Trophoblast cell (in vitro differentiated cells and primary cell): ENCODE measurements at regions not wholly inside any gene's neighbourhood (a gene's known extent, or its start where the extent isn't known, plus 50 kb on each side); places are given as distances from the start of the nearest gene placed in this dataset.

ENCODE experiments used
- DNase-seq, 2 donors: peaks; one replicate each; pipeline ENCODE4 v3.0.0-alpha.2; 2016
- H2AFZ ChIP-seq: 2 replicates; pipeline ENCODE4 v1.6.1; 2013; ENCODE audit warnings: low read length, moderate library complexity, mild to moderate bottlenecking; ENCODE audit not compliant: insufficient read depth, poor library complexity
- H2AK5ac ChIP-seq: 2 replicates; pipeline ENCODE4 v1.6.1; 2013; ENCODE audit warnings: mild to moderate bottlenecking, low read length
- H2BK120ac ChIP-seq: 2 replicates; pipeline ENCODE4 v1.6.1; 2013; ENCODE audit warnings: low read length, mild to moderate bottlenecking, moderate library complexity; ENCODE audit not compliant: insufficient read depth, poor library complexity
- H2BK12ac ChIP-seq: 2 replicates; pipeline ENCODE4 v1.6.1; 2013; ENCODE audit warnings: mild to moderate bottlenecking, low read length, moderate library complexity
- H2BK5ac ChIP-seq: 2 replicates; pipeline ENCODE4 v1.6.1; 2013; ENCODE audit warnings: low read length, low read depth, moderate library complexity, mild to moderate bottlenecking; ENCODE audit not compliant: poor library complexity
- H3K14ac ChIP-seq: 2 replicates; pipeline ENCODE4 v1.6.1; 2013; ENCODE audit warnings: mild to moderate bottlenecking, low read length
- H3K18ac ChIP-seq: 2 replicates; pipeline ENCODE4 v1.6.1; 2013; ENCODE audit warnings: mild to moderate bottlenecking, low read length
- H3K23ac ChIP-seq: 2 replicates; pipeline ENCODE4 v1.6.1; 2013; ENCODE audit warnings: low read length
- H3K27ac ChIP-seq: 2 replicates; pipeline ENCODE4 v1.5.1; 2013; ENCODE audit warnings: low read depth, mild to moderate bottlenecking, inconsistent platforms, low read length, moderate library complexity
- H3K27me3 ChIP-seq: 2 replicates; pipeline ENCODE4 v1.6.1; 2013; ENCODE audit warnings: inconsistent platforms, mild to moderate bottlenecking, low read length, moderate library complexity; ENCODE audit not compliant: insufficient read depth
- H3K36me3 ChIP-seq, 2 experiments: 1 replicate in 1 of 2; 2 replicates in 1 of 2; pipeline ENCODE4 v1.6.1; 2013; ENCODE audit warnings: low read length in 2 of 2, mild to moderate bottlenecking in 2 of 2, moderate library complexity in 1 of 2; ENCODE audit not compliant: insufficient read depth in 2 of 2, control insufficient read depth in 1 of 2
- H3K4ac ChIP-seq: 2 replicates; pipeline ENCODE4 v1.6.1; 2013; ENCODE audit warnings: low read depth, mild to moderate bottlenecking, low read length, moderate library complexity
- H3K4me1 ChIP-seq, 2 experiments: 1 replicate in 1 of 2; 2 replicates in 1 of 2; pipeline ENCODE4 v1.6.1; 2013; ENCODE audit warnings: low read length in 2 of 2, mild to moderate bottlenecking in 2 of 2, moderate library complexity in 1 of 2; ENCODE audit not compliant: insufficient read depth in 2 of 2, control insufficient read depth in 1 of 2
- H3K4me2 ChIP-seq: 2 replicates; pipeline ENCODE4 v1.6.1; 2013; ENCODE audit warnings: inconsistent platforms, mild to moderate bottlenecking, low read length, moderate library complexity
- H3K4me3 ChIP-seq: 2 replicates; pipeline ENCODE4 v1.5.1; 2013; ENCODE audit warnings: mild to moderate bottlenecking, low read depth, low read length, inconsistent platforms
- H3K79me1 ChIP-seq: one replicate; pipeline ENCODE4 v1.6.1; 2013; ENCODE audit warnings: low read length
- H3K79me2 ChIP-seq: 2 replicates; pipeline ENCODE4 v1.6.1; 2013; ENCODE audit warnings: low read length, mild to moderate bottlenecking; ENCODE audit not compliant: control insufficient read depth, insufficient read depth, poor library complexity
- H3K9ac ChIP-seq: 2 replicates; pipeline ENCODE4 v1.6.1; 2013; ENCODE audit warnings: mild to moderate bottlenecking, low read length
- H3K9me3 ChIP-seq: 2 replicates; pipeline ENCODE4 v1.6.1; 2013; ENCODE audit warnings: low read depth, mild to moderate bottlenecking, control low read depth, inconsistent platforms, low read length; ENCODE audit not compliant: insufficient read depth
- H4K12ac ChIP-seq: 2 replicates; pipeline ENCODE4 v1.6.1; 2013; ENCODE audit warnings: low read depth, mild to moderate bottlenecking, low read length, moderate library complexity
- H4K8ac ChIP-seq: 2 replicates; pipeline ENCODE4 v1.6.1; 2013; ENCODE audit warnings: low read depth, mild to moderate bottlenecking, low read length, moderate library complexity
- H4K91ac ChIP-seq: one replicate; pipeline ENCODE4 v1.6.1; 2013; ENCODE audit warnings: low read depth, mild to moderate bottlenecking, low read length, moderate library complexity
- WGBS: extraction: QIAGEN DNeasy Blood & Tissue Kit; methylation state at CpG from one replicate; pipeline ENCODE4 v1.1.7; 2013; ENCODE audit warnings: missing lambda C conversion rate; ENCODE audit not compliant: insufficient read length, insufficient coverage; ENCODE audit errors: extremely low coverage; 5-methylcytosine and 5-hydroxymethylcytosine counted together

DNA sequence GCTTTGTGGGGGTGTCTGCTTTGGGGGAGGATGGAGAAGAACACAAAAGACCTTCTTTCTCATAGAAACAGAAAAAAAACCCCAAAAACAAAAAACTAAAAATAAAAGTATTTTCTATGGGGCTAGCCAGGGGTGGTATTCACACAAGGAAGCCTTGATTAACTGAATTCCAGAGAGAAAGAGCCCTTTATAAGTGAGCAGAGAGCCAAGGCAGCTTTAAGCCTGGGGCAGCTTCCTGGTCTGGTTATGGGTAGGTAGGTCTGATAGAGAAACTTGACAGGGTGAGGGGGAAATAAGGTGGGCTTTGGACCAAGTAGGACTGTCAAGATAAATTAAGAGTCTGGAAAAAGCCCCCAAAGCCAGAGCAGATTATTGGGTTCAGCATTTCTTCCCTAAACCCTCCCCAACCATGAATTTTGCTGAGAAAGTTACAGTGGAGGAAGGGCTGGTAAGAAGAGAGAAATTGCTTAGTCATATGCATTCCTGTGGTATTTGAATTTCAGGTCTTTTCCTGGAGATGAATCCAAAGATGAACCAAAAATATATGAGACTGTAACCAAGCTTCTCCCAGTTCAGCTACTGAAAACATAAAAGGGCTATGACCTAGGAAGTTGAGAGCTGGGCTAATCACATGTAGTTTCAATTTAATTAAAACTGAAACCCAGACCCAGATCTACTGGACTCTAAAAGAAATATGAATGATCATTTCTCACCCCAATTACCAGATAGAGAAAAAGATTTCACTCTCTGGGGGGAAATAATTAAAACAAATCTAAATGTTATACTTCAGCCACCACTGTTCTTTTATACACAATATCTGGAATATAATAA lies 144.8 kb downstream of the TBC1D30 start:
- Histone ChIP-seq H4K91ac (no peak overlapping the region), H3K4me3 (no peak overlapping the region), H3K23ac (no peak overlapping the region), H2BK120ac (no peak overlapping the region), H3K4ac (no peak overlapping the region), H3K36me3 (no peaks in the 10 kb centered on the region), H4K8ac (no peak overlapping the region), H3K27me3 (no peaks in the 10 kb centered on the region), H2BK5ac (no peak overlapping the region), H3K14ac (no peak overlapping the region), H4K12ac (no peak overlapping the region), H3K9me3 (no peaks in the 10 kb centered on the region), H3K27ac (no peak overlapping the region), H3K4me2 (no peak overlapping the region), H2BK12ac (no peak overlapping the region), H3K18ac (no peak overlapping the region), H2AK5ac (no peak overlapping the region), H3K4me1 (no peaks in the 10 kb centered on the region), H2AFZ (no peak overlapping the region), H3K9ac (no peak overlapping the region), H3K79me2 (no peaks in the 10 kb centered on the region), H3K79me1 (no peaks in the 10 kb centered on the region)
- no peak for DNase-seq

DNA sequence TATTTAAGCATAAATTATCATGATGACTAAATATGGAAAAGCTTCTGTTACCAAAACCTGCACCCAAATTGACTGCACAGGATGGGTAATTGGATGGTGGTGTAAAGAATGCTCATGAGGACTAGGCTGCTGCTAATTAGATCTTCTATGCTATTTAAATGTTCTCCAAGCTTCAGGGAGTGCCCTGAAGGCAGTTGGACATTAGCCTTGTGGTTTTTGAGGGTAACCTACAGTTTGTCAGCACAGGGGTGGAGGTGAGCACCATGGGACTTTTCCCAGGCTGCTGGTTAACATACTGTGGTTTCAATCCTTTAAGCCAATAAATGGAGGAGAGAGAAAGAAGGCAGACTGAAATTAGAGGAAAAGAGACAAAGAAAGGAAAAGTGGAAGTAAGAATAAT lies 145.0 kb downstream of the WIF1 start:
- no peak overlapping the region for H3K14ac ChIP-seq
- no peak overlapping the region for H3K4ac ChIP-seq
- no peaks in the 10 kb centered on the region for H3K27me3 ChIP-seq

DNA sequence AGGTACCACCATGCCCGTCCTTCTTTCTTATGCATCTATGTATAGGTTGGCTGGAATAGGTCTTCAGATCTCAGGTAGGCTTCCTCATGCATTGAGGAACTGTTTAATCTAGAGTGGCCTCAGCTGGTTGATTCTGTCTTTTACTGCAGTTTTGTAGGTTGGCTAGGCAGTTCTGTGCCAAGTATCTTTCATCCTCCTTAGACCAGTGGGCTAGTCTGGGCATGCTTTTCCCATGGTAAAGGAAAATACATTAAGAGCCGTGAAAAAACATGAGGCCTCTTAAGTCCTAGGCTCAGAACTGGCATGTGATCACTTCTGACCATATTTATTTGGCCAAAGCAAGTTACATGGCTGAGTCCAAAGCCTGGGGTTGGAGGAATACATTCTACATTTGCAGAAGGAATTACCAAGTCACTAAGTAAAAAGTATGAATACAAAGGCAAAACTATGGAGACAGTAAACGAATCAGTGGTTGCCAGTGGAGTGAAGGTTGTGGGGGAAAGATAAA lies 137.3 kb downstream of the WIF1 start:
- Histone ChIP-seq H3K14ac (no peak overlapping the region), H2BK12ac (no peak overlapping the region), H3K4me2 (no peak overlapping the region), H3K36me3 (no peaks in the 10 kb centered on the region), H2BK120ac (no peak overlapping the region), H2BK5ac (no peak overlapping the region), H3K27me3 (no peaks in the 10 kb centered on the region), H3K4me1 (no peaks in the 10 kb centered on the region), H3K18ac (no peak overlapping the region), H3K9me3 (peaks cover 2% of the 10 kb centered on the region), H3K23ac (no peak overlapping the region), H4K12ac (no peak overlapping the region), H2AK5ac (no peak overlapping the region), H2AFZ (no peak overlapping the region), H3K4ac (no peak overlapping the region), H3K79me1 (no peaks in the 10 kb centered on the region), H4K91ac (no peak overlapping the region), H3K9ac (no peak overlapping the region), H4K8ac (no peak overlapping the region), H3K27ac (no peak overlapping the region), H3K79me2 (no peaks in the 10 kb centered on the region), H3K4me3 (no peak overlapping the region)
- DNase-seq = no peak
- no CpG with 5 or more reads among the region's 3 CpGs for WGBS

More for the DNA sequence above, 145.0 kb downstream of the WIF1 start:
- Histone ChIP-seq H3K4me1 (no peaks in the 10 kb centered on the region), H3K79me2 (no peaks in the 10 kb centered on the region), H3K18ac (no peak overlapping the region), H4K8ac (no peak overlapping the region), H3K4me2 (no peak overlapping the region), H2AK5ac (no peak overlapping the region), H3K79me1 (no peaks in the 10 kb centered on the region), H3K36me3 (no peaks in the 10 kb centered on the region), H2BK12ac (no peak overlapping the region), H2BK120ac (no peak overlapping the region), H3K9me3 (no peaks in the 10 kb centered on the region), H4K12ac (no peak overlapping the region), H3K27ac (no peak overlapping the region), H3K4me3 (no peak overlapping the region), H3K9ac (no peak overlapping the region), H4K91ac (no peak overlapping the region), H2AFZ (no peak overlapping the region), H2BK5ac (no peak overlapping the region), H3K23ac (no peak overlapping the region)
- DNase-seq = no peak

DNA sequence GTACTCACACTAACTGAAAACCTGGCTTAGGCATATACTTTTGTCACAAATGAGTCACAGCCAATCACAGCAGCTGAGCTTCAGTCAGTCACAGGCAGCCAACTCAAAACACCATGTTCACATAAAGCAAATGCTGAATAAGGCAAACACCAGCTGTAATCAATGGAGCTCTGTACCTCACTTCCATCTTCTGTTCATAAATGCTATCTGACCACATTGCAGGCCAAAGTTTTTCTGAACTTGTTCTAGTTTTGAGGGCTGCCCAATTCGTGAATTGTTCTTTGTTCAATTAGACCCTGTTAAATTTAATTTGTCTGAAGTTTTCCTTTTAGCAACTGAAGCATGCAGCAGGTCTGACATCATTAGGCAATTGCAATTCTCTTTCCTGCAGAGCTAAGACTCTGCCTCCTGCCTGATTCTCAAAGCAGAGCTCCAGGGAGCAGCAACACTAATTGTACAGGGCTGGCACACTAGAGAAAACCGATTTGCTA lies 129.9 kb downstream of the WIF1 start:
- H3K9me3 ChIP-seq = no peaks in the 10 kb centered on the region
- H4K91ac ChIP-seq = no peak overlapping the region
- H4K8ac ChIP-seq = no peak overlapping the region
- H3K18ac ChIP-seq = no peak overlapping the region
- H2BK120ac ChIP-seq = no peak overlapping the region
- no peaks in the 10 kb centered on the region for H3K36me3 ChIP-seq
- H3K79me1 ChIP-seq = no peaks in the 10 kb centered on the region
- no CpG with 5 or more reads among the region's 2 CpGs for WGBS
- DNase-seq = no peak
- H3K14ac ChIP-seq = no peak overlapping the region
- no peak overlapping the region for H4K12ac ChIP-seq
- H3K23ac ChIP-seq = no peak overlapping the region
- no peak overlapping the region for H3K9ac ChIP-seq
- no peaks in the 10 kb centered on the region for H3K79me2 ChIP-seq
- no peak overlapping the region for H3K27ac ChIP-seq
- no peak overlapping the region for H2BK5ac ChIP-seq
- H3K4me1 ChIP-seq = peaks cover 0 to 2% of the 10 kb centered on the region in 2 experiments
- no peak overlapping the region for H3K4me2 ChIP-seq
- no peak overlapping the region for H2BK12ac ChIP-seq
- H3K4ac ChIP-seq = no peak overlapping the region
- H3K27me3 ChIP-seq = no peaks in the 10 kb centered on the region
- H2AFZ ChIP-seq = no peak overlapping the region
- H3K4me3 ChIP-seq = no peak overlapping the region
- no peak overlapping the region for H2AK5ac ChIP-seq
